Bone marrow (tissue), 2 donors: ENCODE measurements at regions not wholly inside any gene's neighbourhood (a gene's known extent, or its start where the extent isn't known, plus 50 kb on each side); places are given as distances from the start of the nearest gene placed in this dataset.

Experiments used
- DNase-seq, 2 donors: peaks; one replicate each; lab custom pipeline; 2025; lab: John Stamatoyannopoulos, UW

DNA sequence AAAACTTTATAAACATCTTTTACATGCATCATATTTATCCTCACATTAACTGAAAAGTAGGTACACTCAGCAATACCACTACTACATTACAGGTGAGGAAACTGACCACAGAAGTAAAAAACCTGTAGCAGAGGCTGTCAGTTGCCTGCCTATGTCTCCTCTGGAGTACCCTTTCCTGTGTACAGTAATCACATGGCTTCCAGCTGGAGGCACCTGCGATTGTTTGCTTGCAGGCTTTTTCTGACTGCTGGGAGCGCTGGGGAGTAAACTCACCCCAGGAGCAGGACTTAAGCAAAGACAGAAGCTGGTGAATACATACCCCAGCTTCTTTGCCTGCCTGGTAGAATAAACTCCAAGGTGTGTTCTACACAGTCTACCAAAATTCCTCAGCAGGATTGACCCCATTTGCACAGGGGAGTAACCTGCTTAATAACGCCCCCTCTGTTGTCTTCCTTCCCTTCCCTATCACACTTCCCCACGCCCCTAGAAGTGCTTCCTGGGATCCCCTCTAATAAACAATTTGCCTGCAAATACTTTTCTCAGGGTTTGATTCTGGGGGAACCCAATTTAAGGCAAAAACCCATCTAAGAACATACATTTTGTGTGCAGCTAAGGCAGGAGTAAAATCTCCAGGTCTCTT is 138.9 kb downstream of the PTH2R start:
- DNase-seq, result no peak

DNA sequence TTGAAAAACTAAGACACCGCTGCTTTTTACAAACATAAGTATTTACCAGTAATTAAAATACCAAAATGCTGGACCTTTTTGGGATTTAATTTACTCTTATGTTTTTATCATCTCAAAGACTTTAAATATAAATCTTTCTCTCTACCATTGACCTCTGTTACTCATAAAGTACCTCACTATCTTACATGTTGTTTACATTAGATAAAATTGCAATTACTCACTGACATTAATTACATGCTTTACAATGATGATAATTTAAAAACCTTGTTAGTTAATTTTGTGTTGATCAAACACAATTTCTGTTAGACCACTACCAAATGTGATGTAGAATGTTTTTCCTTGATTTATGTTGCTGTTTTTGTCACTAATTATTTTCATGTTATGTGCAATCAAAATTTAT is 139.5 kb downstream of the PTH2R start:
- DNase-seq, result no peak

DNA sequence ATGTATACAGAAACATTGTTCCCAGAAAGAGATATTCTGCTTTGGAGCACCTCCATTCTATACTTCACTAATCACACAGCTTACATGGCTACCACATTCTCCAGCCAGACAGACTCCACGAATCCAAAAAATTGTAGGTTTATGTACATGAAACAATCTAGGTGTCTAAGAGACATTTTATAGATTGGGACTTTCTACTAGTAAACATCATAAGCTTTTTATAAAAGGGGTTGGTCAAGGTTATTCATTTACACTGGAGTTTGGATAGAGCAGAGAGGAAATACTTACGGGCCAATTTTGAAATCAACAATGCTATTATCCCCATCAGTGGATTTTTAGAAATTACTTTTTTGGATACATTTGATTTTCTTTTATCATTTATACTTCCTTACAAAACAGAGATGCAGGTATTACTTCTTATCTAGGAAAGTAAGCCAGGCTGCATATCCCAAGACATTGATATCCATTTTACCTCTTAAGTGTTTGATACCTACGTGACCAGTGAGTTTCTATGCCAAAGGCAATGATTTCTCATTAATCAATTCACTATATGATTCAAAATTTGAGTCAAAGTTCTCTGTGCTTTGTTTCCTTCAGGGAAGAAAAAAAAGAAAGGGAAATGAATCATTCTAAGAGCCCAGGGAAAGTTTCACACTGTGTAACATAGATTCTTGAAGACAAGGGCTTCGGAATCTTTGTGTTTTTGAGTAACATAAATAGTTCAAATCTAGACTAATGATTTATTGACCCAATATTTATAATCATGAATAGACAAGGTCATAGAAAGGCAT is 140.5 kb downstream of the PTH2R start:
- DNase-seq, result no peak

DNA sequence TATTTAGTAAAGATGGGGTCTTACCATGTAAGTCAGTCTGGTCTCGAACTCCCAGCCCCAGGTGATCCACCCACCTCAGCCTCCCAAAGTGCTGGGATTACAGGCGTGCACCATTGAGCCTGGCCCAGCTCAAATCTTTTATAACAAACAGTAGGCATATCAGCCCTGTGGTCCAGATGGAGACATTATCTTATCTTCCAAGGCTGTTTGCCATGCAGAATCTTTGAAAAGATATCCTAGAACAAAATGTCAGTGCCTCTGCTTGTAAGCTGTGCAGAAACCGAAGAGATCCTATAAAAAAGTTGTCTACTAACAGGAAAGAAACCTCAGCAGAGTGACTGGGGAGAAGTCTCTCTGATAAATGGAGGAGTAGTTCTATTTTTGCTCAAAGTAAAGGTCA is 142.1 kb downstream of the PTH2R start:
- no peak for DNase-seq

DNA sequence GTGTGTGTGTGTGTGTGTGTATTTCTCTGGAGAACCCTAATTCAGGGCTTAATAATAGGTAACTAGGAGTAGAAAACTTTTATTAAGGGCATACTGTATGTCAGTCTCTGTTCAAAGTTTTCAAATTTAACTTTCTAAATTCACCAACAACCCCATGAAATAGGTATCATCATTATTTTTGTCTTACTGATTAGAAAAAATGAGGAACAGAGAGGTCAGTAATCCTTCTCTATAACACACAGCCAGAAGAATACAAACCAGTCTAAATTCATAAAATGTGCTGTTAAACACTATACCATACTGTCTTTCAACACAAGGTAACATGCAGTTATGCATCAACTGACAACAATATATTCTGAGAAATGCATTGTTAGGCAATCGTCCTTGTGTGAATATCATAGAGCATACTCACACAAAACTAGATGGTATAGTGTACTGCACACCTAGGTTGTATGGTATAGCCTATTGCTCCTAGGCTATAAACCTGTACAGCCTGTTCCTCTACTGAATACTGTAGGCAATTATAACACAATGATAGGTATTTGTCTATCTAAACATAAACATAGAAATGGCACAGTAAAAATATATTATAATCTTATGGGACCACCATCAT is 143.1 kb downstream of the PTH2R start:
- no peak for DNase-seq

DNA sequence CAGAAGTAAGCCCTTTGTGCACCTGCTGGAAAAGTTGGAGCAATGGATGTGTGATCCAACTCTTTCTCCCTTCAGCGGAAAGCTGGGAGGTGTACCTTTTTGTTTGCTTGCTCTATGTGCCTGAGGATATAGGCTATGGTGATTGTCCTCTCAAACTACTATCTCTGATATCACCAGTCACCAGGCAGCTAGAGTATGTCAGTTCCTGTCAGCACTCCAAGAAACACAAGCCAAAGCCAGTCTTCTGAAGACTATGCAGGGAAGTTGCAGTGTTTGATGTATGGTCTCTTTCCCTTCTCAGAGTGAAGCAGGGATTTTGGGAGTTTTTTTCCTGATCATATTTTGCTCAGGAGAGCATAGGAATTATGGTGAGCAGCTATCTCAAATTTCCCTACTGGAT is 146.4 kb downstream of the PTH2R start:
- DNase-seq, result no peak

DNA sequence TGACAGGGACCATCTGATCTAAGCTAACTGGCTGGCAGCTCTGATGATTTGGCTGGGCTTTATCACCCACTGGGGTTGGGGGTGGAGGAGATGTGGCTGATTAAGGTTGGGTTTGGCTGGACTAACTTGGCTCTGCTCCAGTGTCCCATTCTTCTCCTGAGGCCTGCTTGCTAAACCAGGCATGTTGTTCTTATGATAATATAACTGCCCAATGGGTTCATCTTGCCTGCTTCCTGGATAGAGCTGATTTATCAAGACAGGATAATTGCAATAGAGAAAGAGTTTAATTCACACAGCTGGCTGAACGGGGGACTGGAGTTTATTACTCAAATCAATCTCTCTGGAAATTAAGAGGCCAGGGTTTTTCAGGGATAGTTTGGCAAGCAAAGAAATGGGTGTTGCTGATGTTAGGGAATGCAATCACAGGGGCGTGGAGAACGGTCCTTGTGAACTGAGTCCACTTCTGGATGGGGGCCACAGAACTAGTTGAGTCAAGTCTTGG is 150.4 kb downstream of the PTH2R start:
- no peak for DNase-seq

DNA sequence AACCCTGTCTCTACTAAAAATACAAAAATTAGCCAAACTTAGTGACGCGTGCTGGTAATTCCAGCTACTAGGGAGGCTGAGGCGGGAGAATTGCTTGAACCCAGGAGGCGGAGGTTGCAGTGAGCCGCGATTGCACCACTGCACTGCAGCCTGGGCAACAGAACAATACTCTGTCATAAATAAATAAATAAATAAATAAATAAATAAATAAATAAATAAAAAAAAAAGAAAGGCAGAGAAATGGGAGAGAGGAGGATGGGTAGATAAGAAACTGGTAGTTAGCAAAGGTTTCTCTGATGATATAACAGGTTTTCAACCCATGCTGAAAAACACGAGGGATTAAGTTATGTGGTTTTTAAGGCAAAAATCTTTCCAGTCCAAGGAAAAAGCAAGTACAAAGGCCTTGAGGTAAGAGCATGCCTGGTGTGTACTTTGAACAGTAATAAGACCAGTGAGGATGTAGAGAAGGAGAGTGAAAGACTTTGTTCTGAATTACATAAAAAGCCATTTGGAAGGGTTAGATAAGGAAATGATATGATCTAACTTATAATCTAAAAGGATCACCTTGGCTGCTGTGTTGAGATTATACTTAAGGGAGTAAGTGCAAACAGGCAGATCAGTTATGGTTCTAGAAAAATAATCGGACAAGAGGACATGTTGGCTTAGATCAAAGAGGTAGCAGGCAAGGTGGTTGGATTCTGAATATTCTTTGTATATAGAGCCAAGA is 159.3 kb downstream of the PTH2R start:
- no peak for DNase-seq

DNA sequence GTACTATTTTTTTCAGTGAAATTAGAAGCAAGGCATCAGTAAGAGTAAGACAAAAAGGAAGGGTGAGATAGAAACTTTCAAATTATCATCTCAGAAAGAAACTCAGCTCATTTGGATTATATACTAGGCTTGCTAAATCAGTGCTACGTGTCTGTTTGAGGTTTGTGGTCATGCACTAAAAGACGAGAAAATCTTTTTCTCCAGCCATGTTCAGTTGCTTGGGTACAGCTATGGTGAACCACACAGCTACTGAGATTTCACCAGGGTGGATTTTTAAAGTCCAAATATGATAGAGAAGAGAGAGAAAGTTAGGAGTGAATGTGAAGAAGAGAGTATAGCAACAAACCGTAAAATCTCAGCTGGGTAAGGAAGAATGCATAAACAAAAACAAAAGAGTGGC is 161.6 kb downstream of the PTH2R start:
- DNase-seq, result no peak

DNA sequence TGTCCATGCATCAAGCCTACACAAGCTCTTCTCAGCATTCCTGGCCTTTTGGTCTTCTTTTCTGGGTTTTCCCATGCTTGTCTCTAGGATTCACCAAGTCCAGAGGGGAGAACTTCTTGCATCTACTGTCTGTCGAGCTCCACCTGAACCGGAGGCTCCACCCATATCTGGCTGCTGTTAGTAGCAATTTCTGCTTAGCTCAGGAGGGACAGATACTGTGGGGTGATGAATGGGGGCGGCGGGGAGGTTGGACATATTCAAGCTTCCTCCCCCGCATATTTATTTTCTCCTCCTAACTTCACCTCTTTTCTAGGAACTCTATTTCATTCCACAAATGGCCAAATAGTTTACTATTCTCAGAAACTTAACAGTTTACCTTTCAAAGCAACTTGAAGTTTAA is 163.5 kb downstream of the PTH2R start:
- no peak for DNase-seq

DNA sequence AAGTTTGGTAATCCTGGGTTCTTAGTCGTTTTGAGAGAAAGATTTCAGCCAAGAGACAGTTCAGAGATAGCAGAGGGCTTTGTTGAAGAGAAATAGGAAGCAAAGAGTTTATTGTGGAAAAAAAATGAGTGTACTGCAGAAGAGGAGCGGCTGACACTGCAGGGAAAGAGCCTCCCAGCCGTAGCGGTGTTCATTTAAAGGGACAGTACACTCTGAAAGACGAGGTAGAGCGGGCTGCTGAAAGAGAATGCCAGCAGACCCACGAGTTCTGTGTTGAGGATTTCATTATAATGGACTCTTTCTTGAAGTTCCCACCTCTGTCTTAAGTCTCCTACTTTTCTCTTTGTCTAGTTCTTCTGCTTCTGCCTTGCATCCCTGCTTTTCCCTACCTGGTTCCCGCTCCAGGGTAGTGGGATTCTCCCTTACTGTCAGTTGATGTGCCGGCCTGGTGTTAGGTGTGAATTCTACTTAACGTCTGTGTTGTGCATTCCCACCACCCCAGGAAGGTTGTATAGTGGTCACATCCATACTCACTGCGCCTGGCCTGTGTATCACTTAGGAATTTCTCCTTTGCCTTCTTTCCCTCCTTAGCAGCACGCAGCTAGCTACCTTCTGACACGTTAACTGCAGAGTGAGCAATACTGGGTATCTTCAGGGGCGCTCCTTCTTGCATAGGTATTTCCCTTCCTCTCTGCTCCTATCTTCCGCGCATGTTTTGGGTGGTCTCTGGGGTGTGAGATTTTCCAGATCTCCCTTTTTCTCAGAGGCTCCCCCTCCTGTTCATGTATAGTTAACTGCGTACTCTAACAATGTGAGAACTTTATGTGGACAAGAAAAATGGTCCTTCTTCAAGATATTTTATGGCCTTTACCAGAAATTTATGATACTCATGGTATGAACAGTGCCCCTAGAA is 164.5 kb downstream of the PTH2R start:
- DNase-seq, result no peak

DNA sequence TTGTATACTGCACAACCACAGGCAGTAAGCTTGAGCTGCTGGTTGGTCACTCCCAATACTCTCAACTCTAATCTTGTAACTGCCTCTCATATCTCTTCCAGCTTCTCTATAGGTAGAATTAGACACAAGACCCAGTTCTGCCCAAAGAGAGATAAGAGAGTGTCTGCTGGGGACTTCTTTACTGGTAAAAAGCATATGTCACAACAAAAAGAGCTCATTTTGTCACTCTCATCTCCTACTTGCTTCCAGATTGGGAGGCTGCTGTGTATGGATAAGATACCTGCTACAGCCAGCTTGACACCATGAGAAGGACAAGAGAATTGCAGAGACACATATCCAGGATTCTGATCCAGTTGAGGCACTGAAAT is 165.2 kb downstream of the PTH2R start:
- no peak for DNase-seq

DNA sequence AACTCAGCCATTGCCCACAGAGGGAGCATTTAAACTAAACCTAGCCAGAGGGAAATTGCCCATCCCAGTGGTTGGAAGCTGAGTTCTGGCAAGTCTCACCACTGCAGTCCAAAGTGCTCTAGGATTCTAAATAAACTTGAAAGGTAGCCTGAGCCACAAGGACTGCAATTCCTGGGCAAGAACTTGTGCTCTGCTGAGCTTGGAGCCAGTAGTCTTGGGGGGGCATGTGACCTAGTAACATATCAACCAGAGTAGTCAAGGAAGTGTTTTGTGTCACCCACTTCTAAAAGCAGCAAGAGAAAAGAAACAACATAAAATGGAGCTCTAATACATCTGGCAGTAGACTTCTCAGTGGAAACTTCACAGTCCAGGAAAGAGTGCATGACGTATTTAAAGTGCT is 167.0 kb downstream of the PTH2R start:
- DNase-seq, result no peak

DNA sequence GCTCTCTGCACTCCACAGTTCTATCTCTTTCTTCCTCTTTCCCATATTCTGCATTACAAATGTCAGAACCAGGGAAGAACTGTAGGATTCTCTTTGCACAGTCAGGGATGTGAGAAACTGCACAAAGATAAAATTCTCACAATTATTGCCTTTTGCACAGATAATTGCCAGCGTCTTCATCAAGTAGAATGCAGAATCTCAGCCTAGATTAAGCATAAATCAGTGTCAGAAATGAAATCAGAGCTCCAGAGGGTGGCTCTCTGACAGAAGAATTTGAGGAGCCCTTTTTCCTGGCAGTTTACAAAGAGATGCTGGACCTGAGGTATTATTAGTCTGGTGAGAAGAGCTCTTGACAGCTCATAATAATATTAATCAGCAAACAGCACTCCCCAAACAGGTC is 173.1 kb downstream of the PTH2R start:
- DNase-seq, result no peak

DNA sequence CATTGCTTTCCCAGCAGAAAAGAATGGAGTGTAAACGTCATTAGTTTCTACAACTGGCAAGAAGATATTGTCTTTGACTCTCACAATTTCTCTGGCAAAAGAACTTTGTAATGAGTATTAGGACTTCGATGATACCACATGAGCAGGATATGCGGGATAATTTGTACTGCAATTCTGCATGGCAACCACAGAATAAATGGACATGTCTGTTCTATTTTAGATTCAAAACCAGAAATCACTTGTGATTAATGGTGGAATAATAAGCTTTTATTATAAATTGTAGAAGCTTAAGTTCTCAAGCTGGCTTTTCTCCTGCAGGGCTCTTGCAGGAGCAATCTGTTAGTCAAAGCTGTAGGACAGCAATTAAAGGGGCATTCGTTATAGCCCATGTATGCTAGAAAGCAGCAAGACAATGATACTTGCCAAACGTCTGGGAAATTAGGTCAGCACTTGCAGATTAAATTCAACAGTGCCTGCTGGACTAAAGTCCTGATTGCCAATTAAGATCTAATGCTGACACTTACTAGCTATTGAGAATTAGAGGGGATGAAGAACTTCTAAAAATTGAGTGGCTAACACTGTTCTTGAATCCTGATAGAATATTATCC is 177.9 kb downstream of the PTH2R start:
- DNase-seq, result no peak

DNA sequence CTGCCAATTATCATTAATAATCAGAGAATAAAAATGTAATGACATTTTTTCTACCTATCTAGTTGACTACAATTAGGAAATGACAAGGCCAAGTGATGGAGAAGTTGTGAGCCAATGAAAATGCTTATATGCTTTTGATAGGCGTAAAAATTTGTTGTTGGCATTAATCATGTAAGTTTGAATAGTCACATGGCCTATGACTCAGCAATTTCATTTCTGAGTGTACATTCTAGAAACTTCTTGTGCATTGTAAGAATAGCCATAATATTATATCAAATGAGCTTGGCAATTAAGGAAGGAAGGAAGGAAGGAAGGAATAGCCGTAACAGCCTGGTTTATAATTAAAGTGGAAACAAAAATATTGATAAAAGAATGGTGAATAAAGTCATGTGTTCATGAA is 179.9 kb downstream of the PTH2R start:
- DNase-seq, result no peak

DNA sequence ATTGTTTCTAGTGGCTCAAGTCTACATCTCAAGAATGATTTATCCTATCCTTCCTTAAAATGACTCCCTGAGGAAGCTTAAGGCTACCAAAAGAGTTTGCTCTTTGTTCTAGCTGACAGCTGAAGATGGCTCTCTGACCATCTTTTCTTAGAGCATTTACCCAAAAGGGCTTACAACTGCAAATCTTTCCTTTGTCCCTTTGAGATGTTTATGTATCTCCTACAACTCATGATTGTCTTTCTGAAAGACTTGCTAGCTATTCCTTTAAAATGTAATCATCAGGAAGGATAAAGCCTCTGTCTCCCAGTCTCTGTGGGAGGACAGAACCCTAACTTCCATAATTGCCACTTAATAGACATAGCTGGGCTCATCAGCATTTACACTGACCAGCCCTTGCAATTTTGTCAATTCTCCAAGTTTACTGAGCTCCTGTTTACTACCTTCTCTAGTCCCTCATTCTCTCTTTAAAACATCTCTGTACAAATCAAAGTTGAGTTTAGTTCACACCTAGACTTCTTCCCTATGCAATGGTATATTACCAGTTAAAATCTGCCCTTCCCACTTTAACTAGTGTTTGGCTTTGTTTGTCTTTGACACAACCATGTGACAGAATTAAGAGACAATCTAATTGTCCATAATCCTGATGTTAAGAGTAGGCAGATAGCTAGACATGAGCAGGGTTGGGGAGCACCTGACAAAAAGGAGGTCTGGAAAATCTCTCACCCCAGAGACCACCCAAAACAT is 188.2 kb downstream of the PTH2R start:
- DNase-seq, result no peak

DNA sequence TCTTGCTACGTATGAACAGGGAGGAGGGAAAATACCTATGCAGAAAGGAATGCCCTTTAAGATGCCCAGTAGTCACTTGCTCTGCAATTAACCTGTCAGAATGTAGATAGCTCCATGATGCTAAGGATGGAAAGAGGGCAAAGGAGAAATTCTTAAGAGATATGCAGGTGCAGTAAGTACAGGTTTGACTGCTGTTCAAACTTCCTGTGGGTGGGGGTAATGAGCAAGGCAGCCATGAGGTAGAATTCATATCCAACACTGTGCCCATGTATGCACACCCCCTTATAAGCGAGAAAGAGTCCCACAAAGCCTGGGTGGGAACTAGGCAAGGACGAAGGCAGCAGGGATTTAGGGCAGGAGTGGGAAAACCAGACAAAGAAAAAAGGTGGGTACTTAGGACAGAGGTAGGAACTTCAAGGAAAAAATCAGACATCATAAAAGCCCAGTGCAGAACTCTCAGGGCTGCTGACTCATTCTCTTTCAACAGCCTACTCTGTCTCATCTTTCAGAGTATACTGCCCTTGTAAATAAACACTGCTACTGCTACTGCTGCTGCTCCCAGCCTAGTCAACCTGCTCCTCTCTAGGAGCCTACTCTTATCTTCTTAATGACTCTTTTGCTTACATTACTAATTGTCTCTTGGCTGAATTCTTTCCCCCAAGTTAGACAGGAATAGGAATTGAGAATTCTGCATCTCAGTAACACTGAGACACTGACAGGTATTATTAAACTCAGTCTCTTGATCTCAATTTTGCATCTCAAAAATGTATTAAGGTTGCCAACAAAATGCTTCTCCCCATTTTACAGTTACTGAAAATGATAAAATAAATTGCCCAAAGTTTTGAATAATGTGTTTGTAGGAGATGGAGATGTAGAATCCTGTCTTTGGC is 189.0 kb downstream of the PTH2R start:
- no peak for DNase-seq

DNA sequence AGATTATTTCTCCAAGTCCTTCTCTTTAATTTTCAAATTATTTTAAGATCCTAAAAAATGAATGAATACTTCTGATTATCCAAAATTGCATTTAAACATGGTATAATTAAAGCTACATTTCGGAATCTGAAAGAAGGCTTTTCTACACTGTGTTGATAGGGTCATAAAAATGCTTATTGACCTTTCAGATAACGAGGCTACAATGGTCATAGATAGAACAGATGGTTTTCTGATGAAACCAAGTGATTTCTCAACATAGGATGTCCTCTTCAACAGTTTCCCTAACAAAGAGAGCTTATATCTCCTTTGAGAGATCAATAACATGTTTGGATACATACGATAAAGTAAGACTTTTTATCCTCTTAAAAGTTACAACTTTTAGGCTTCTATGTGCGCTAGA is 201.1 kb downstream of the PTH2R start:
- no peak for DNase-seq
